GM18907 (cell line): ENCODE measurements at regions not wholly inside any gene's neighbourhood (a gene's known extent, or its start where the extent isn't known, plus 50 kb on each side); places are given as distances from the start of the nearest gene placed in this dataset.

Experiments used
- ATAC-seq: cut with Tn5 transposase; IDR thresholded peaks from one replicate; pipeline ENCODE4 v1.9.1; 2021; ENCODE audit warnings: mild to moderate bottlenecking, moderate library complexity; ENCODE audit not compliant: unreplicated experiment

GRCh38 chr2:144085016-144085415 is 434.9 kb downstream of the ZEB2 start:
- ATAC-seq = no peak

GRCh38 chr2:144084114-144084661 is 435.7 kb downstream of the ZEB2 start:
- ATAC-seq = no peak

GRCh38 chr2:144083211-144083610 is 436.7 kb downstream of the ZEB2 start:
- ATAC-seq = no peak

GRCh38 chr2:144082777-144083176 is 437.1 kb downstream of the ZEB2 start:
- no peak for ATAC-seq

GRCh38 chr2:144082327-144082726 is 437.6 kb downstream of the ZEB2 start:
- no peak for ATAC-seq

- no peak for ATAC-seq
Measured at GRCh38 chr2:144081272-144081671, 438.6 kb downstream of the ZEB2 start.

- no peak for ATAC-seq
Measured at GRCh38 chr2:144079803-144080202, 440.1 kb downstream of the ZEB2 start.

GRCh38 chr2:144078802-144079724 is 440.9 kb downstream of the ZEB2 start:
- no peak for ATAC-seq

- ATAC-seq = no peak
Measured at GRCh38 chr2:144078106-144078505, 441.8 kb downstream of the ZEB2 start.

GRCh38 chr2:144074450-144074849 is 445.5 kb downstream of the ZEB2 start:
- no peak for ATAC-seq

- no peak for ATAC-seq
Measured at GRCh38 chr2:144071461-144071860, 448.5 kb downstream of the ZEB2 start.

GRCh38 chr2:144067506-144067905 is 452.4 kb downstream of the ZEB2 start:
- ATAC-seq = no peak

- no peak for ATAC-seq
Measured at GRCh38 chr2:144063602-144064001, 456.3 kb downstream of the ZEB2 start.

- ATAC-seq = no peak
Measured at GRCh38 chr2:144054911-144055310, 465.0 kb downstream of the ZEB2 start.

- no peak for ATAC-seq
Measured at GRCh38 chr2:144052083-144052482, 467.8 kb downstream of the ZEB2 start.

- no peak for ATAC-seq
Measured at GRCh38 chr2:144049137-144049536, 470.8 kb downstream of the ZEB2 start.

GRCh38 chr2:144048631-144049060 is 471.3 kb downstream of the ZEB2 start:
- no peak for ATAC-seq

- ATAC-seq = no peak
Measured at GRCh38 chr2:144042751-144043150, 477.2 kb downstream of the ZEB2 start.

- ATAC-seq = no peak
Measured at GRCh38 chr2:144041612-144042011, 478.3 kb downstream of the ZEB2 start.

GRCh38 chr2:144040834-144041233 is 479.1 kb downstream of the ZEB2 start:
- ATAC-seq = no peak

- no peak for ATAC-seq
Measured at GRCh38 chr2:144032566-144032965, 487.4 kb downstream of the ZEB2 start.

GRCh38 chr2:144030791-144031190 is 489.1 kb downstream of the ZEB2 start:
- no peak for ATAC-seq
